Keratinocyte (primary cell): ENCODE measurements at regions not wholly inside any gene's neighbourhood (a gene's known extent, or its start where the extent isn't known, plus 50 kb on each side); places are given as distances from the start of the nearest gene placed in this dataset.

Experiments used
- DNase-seq: peaks from one replicate; pipeline ENCODE4 v3.0.0-alpha.2; 2011; ENCODE audit warnings: low read depth, missing footprints, low spot score
- FAIRE-seq: peaks from 2 replicates; lab custom pipeline; 2011; peaks lifted over from hg19 to GRCh38; lab: Jason Lieb, UNC
- H2AFZ ChIP-seq: 2 replicates; pipeline ENCODE4 v1.6.0; 2012; ENCODE audit warnings: low read length, control low read depth, inconsistent platforms; ENCODE audit not compliant: control insufficient read depth
- H3K27ac ChIP-seq: 2 replicates; pipeline ENCODE4 v1.5.1; 2011; ENCODE audit warnings: low read length; ENCODE audit not compliant: control insufficient read depth, insufficient read depth
- H3K27me3 ChIP-seq: 3 replicates; pipeline ENCODE4 v1.6.0; 2011; ENCODE audit warnings: low read length; ENCODE audit not compliant: control insufficient read depth, insufficient read depth; ENCODE audit errors: extremely low read depth
- H3K36me3 ChIP-seq, 2 experiments: 2 replicates in 1 of 2; 3 replicates in 1 of 2; pipeline ENCODE4 v1.5.1; 2011; ENCODE audit warnings: low read length in 2 of 2, mild to moderate bottlenecking in 1 of 2; ENCODE audit not compliant: control insufficient read depth in 2 of 2, insufficient read depth in 2 of 2; ENCODE audit errors: extremely low read depth in 1 of 2
- H3K4me1 ChIP-seq: 3 replicates; pipeline ENCODE4 v1.5.1; 2011; ENCODE audit warnings: low read length; ENCODE audit not compliant: control insufficient read depth, insufficient read depth; ENCODE audit errors: extremely low read depth
- H3K4me2 ChIP-seq: 3 replicates; pipeline ENCODE4 v1.6.0; 2011; ENCODE audit warnings: low read depth, low read length; ENCODE audit not compliant: control insufficient read depth, insufficient read depth; ENCODE audit errors: extremely low read depth
- H3K4me3 ChIP-seq, 3 experiments: fragments of 200-600 bp in 1 of 3; sonication (generic) in 1 of 3; 2 replicates in 2 of 3; 3 replicates in 1 of 3; pipeline ENCODE4 v1.5.1; 2011 to 2016; ENCODE audit warnings: low read length in 3 of 3, mild to moderate bottlenecking in 3 of 3, control low read depth in 2 of 3, inconsistent platforms in 1 of 3, low read depth in 1 of 3, mixed read lengths in 1 of 3, mixed run types in 1 of 3, moderate library complexity in 1 of 3; ENCODE audit not compliant: control insufficient read depth in 2 of 3, insufficient read depth in 2 of 3; ENCODE audit errors: extremely low read depth in 1 of 3
- H3K79me2 ChIP-seq: 2 replicates; pipeline ENCODE4 v1.6.0; 2012; ENCODE audit warnings: low read length; ENCODE audit not compliant: control insufficient read depth, insufficient read depth
- H3K9ac ChIP-seq: 3 replicates; pipeline ENCODE4 v1.6.0; 2011; ENCODE audit warnings: low read length; ENCODE audit not compliant: control insufficient read depth, insufficient read depth; ENCODE audit errors: extremely low read depth
- H3K9me1 ChIP-seq: 3 replicates; pipeline ENCODE4 v1.6.0; 2011; ENCODE audit warnings: low read length; ENCODE audit not compliant: control insufficient read depth, insufficient read depth; ENCODE audit errors: extremely low read depth
- H3K9me3 ChIP-seq: 2 replicates; pipeline ENCODE4 v1.5.1; 2012; ENCODE audit warnings: low read depth, low read length; ENCODE audit not compliant: control insufficient read depth
- H4K20me1 ChIP-seq: 3 replicates; pipeline ENCODE4 v1.6.0; 2011; ENCODE audit warnings: low read length; ENCODE audit not compliant: control insufficient read depth, insufficient read depth; ENCODE audit errors: extremely low read depth
- EZH2 ChIP-seq: IDR thresholded peaks from one replicate; pipeline ENCODE4 v1.6.1; 2012; ENCODE audit warnings: inconsistent platforms, mild to moderate bottlenecking, low read length, moderate library complexity
- dilution Hi-C: fragments of 300-500 bp; cut with MboI; formaldehyde crosslinking; loops from one replicate; pipeline ENCODE4 v1.7.0; 2020; ENCODE audit warnings: low sequenced_read_pairs; ENCODE audit not compliant: extremely low pct_ligation_motif_present
- TF ChIP-seq, protein P1 (sequence below), 3 experiments: IDR thresholded peaks in 1 of 3; conservative IDR thresholded peaks in 1 of 3; optimal IDR thresholded peaks in 1 of 3; 2 replicates in 2 of 3; 3 replicates in 1 of 3; pipeline versions ENCODE3 to v1.5.1; 2011; ENCODE audit warnings: low read length in 3 of 3, mild to moderate bottlenecking in 3 of 3, moderate library complexity in 2 of 3, control low read depth in 1 of 3, inconsistent platforms in 1 of 3; ENCODE audit not compliant: insufficient read depth in 2 of 3; ENCODE audit errors: extremely low read depth in 1 of 3

GRCh38 chr1:184210031-184210430, 158.5 kb downstream of the TSEN15 start:
- H3K9me3 ChIP-seq = no peaks in the 10 kb centered on the region
- dilution Hi-C loops = no loop called here
- DNase-seq = no peak
- FAIRE-seq = no peak
- no peak for TF ChIP-seq EZH2
- TF ChIP-seq, protein P1, sequence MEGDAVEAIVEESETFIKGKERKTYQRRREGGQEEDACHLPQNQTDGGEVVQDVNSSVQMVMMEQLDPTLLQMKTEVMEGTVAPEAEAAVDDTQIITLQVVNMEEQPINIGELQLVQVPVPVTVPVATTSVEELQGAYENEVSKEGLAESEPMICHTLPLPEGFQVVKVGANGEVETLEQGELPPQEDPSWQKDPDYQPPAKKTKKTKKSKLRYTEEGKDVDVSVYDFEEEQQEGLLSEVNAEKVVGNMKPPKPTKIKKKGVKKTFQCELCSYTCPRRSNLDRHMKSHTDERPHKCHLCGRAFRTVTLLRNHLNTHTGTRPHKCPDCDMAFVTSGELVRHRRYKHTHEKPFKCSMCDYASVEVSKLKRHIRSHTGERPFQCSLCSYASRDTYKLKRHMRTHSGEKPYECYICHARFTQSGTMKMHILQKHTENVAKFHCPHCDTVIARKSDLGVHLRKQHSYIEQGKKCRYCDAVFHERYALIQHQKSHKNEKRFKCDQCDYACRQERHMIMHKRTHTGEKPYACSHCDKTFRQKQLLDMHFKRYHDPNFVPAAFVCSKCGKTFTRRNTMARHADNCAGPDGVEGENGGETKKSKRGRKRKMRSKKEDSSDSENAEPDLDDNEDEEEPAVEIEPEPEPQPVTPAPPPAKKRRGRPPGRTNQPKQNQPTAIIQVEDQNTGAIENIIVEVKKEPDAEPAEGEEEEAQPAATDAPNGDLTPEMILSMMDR (optimal IDR thresholded peaks at IDR 0.05 in 1 of 3, IDR thresholded peaks at IDR 0.05 in 1 of 3, conservative IDR thresholded peaks at IDR 0.05 in 1 of 3; ENCODE audit: extremely low read depth in 1 of 3, insufficient read depth in 2 of 3, low read length in 3 of 3) = no peak
- no peak overlapping the region for H3K4me3 ChIP-seq
- no peaks in the 10 kb centered on the region for H3K36me3 ChIP-seq
- H3K27ac ChIP-seq = no peak overlapping the region
- H4K20me1 ChIP-seq = no peaks in the 10 kb centered on the region
- H3K4me1 ChIP-seq = peaks cover 3% of the 10 kb centered on the region
- H3K79me2 ChIP-seq = no peaks in the 10 kb centered on the region
- H3K9ac ChIP-seq = no peak overlapping the region
- no peak overlapping the region for H2AFZ ChIP-seq
- H3K9me1 ChIP-seq = no peaks in the 10 kb centered on the region
- H3K4me2 ChIP-seq = no peak overlapping the region
- no peaks in the 10 kb centered on the region for H3K27me3 ChIP-seq

- H3K36me3 ChIP-seq = no peaks in the 10 kb centered on the region
- DNase-seq (no peak), FAIRE-seq (no peak)
- H3K9ac ChIP-seq = no peak overlapping the region
- H3K4me3 ChIP-seq = no peak overlapping the region
- TF ChIP-seq EZH2 = no peak
- TF ChIP-seq, protein P1 (optimal IDR thresholded peaks at IDR 0.05 in 1 of 3, IDR thresholded peaks at IDR 0.05 in 1 of 3, conservative IDR thresholded peaks at IDR 0.05 in 1 of 3; ENCODE audit: extremely low read depth in 1 of 3, insufficient read depth in 2 of 3, low read length in 3 of 3) = no peak
- H2AFZ ChIP-seq = no peak overlapping the region
- no peaks in the 10 kb centered on the region for H3K79me2 ChIP-seq
- no peaks in the 10 kb centered on the region for H3K27me3 ChIP-seq
- H3K9me3 ChIP-seq = no peaks in the 10 kb centered on the region
- dilution Hi-C loops = no loop called here
- H3K9me1 ChIP-seq = no peaks in the 10 kb centered on the region
- H4K20me1 ChIP-seq = no peaks in the 10 kb centered on the region
- peaks cover 3% of the 10 kb centered on the region for H3K4me1 ChIP-seq
- no peak overlapping the region for H3K27ac ChIP-seq
- H3K4me2 ChIP-seq = no peak overlapping the region
Observed at GRCh38 chr1:184210862-184211261, 159.3 kb downstream of the TSEN15 start.
